Transverse colon (tissue), 4 donors: ENCODE measurements at regions not wholly inside any gene's neighbourhood (a gene's known extent, or its start where the extent isn't known, plus 50 kb on each side); places are given as distances from the start of the nearest gene placed in this dataset.
"Not testable (repeated sequence)": the region's sequence is repeated elsewhere in the genome, so short reads cannot be mapped to it uniquely, and the experiment has no call there.

ENCODE experiments used
- DNase-seq: peaks from one replicate; pipeline ENCODE4 v3.0.0-alpha.2; 2019
- H3K27ac ChIP-seq, 4 donors: fragments of 200-600 bp; sonication (generic); 2 replicates each; pipeline ENCODE4 v1.5.1; 2016 to 2018; ENCODE audit warnings: inconsistent platforms in 4 of 4
- H3K27me3 ChIP-seq: fragments of 200-600 bp; sonication (generic); 2 replicates; pipeline ENCODE4 v1.5.1; 2017; ENCODE audit warnings: inconsistent platforms
- H3K36me3 ChIP-seq, 4 donors: fragments of 200-600 bp; sonication (generic); 2 replicates each; pipeline ENCODE4 v1.5.1; 2017 to 2019; ENCODE audit warnings: inconsistent platforms in 4 of 4
- H3K4me1 ChIP-seq, 4 donors: fragments of 200-600 bp; sonication (generic); 2 replicates each; pipeline ENCODE4 v1.5.1; 2017 to 2020; ENCODE audit warnings: inconsistent platforms in 4 of 4
- H3K4me3 ChIP-seq, 4 donors: fragments of 200-600 bp; sonication (generic); 1 replicate in 1 of 4; 2 replicates in 3 of 4; pipeline versions ENCODE4 v1.5.1 to v1.6.1; 2017 to 2019; ENCODE audit warnings: inconsistent platforms in 4 of 4
- H3K9me3 ChIP-seq, 2 donors: fragments of 200-600 bp; sonication (generic); 2 replicates each; pipeline ENCODE4 v1.5.1; 2017 to 2019; ENCODE audit warnings: inconsistent platforms in 2 of 2
- EP300 ChIP-seq: sonication (generic); formaldehyde crosslinking; IDR thresholded peaks from one replicate; pipeline ENCODE4 v1.6.1; 2017; ENCODE audit warnings: antibody characterized with exemption, low read depth
- POLR2A ChIP-seq: fragments of 450-650 bp; IDR thresholded peaks from one replicate; pipeline ENCODE4 v1.6.1; 2016; ENCODE audit warnings: antibody characterized with exemption, mild to moderate bottlenecking, moderate library complexity
- POLR2AphosphoS5 ChIP-seq, 3 donors: sonication (generic); formaldehyde crosslinking; IDR thresholded peaks; one replicate each; pipeline ENCODE4 v1.6.1; 2016; ENCODE audit warnings: antibody characterized with exemption in 3 of 3
- WGBS, 2 donors: methylation state at CpG; one replicate each; pipeline ENCODE4 v1.1.5; 2018; ENCODE audit warnings: low coverage in 1 of 2; 5-methylcytosine and 5-hydroxymethylcytosine counted together
- in situ Hi-C, 4 donors: fragments of 200-750 bp; cut with MboI; loops; one replicate each; pipeline versions ENCODE4 v1.15.0 to v1.15.1; 2017; ENCODE audit warnings: low sequenced_read_pairs in 3 of 4, low pct_ligation_motif_present in 1 of 4, low pct_unique_long_range_greater_than_20kb in 1 of 4
- intact Hi-C: fragments of 100-400 bp; cut with DNase I; formaldehyde crosslinking; loops from one replicate; pipeline ENCODE4 v1.15.1; 2023; ENCODE audit warnings: low total_unique reads
- TF ChIP-seq, protein P1 (sequence below), 5 experiments: fragments of 200-600 bp in 3 of 5; fragments of 450-650 bp in 2 of 5; sonication (generic) in 3 of 5; IDR thresholded peaks; 1 replicate in 2 of 5; 2 replicates in 3 of 5; pipeline ENCODE4 v1.5.1; 2016 to 2017; ENCODE audit warnings: antibody characterized with exemption in 5 of 5, inconsistent platforms in 3 of 5, mild to moderate bottlenecking in 2 of 5, moderate library complexity in 1 of 5

DNA sequence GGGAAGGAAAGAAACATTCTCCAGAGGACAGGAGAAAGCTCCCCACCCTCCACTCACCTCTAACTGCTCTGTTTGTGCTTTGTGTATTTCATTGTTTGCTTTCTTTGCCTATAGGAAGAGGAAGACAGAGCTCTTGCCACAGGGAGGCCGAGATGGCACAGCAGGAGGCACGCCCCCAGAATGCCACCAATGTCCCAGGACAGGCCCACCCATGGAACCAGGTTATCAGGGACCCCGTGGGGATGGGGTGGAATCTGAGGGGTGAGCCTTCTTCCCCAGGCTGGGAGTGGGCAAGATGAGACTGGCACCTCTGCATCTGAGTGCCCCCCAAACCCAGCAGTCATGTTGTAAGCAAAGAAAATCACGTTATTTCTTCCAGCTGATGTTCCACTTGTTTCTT lies 155.8 kb downstream of the TBC1D2B start:
- intact Hi-C loops = no loop called here

DNA sequence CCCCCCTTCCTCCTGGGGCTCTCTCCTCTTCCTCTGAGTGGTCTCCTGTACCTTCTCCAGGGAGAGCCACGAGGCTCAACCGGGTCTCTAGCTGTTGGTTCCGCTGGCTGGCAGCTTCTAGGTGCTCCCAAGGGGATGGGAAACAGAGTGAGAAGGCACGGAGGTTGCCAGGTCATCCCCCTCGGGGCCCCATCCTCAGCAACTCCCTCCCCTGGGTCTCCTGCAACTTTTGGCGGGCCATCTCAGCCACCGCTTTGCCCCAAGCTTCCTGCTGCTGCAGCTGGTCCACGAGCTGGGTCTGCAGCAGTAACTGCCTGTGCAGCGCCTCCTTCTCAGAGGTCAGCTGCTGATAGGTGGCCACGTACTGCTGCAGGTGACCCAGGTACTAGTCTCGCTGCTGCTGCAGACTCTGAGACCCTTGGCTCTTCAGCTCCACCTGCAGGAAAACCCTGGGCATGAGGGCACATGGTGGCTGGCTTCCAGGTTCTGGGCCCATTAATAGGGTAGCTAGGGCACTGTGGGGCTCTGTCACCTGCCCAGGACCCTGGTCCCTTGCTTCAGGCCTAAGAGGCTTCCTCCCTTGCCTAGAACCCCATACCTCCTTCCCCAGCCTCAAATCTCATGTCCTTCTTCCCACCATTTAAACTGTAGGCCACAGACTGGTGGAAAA lies 160.4 kb downstream of the TBC1D2B start:
- H3K27me3 ChIP-seq, H3K9me3 ChIP-seq, H3K36me3 ChIP-seq, H3K4me3 ChIP-seq, in situ Hi-C loops, H3K4me1 ChIP-seq, intact Hi-C loops, DNase-seq, H3K27ac ChIP-seq: not testable (repeated sequence)
- 84% methylated on average over 7 of the region's 11 CpGs; no CpG with 5 or more reads in 1 of the 2 donors for WGBS, 2 donors

More for the DNA sequence above, 155.8 kb downstream of the TBC1D2B start:
- no peaks in the 10 kb centered on the region for H3K27me3 ChIP-seq
- no peak overlapping the region for H3K4me3 ChIP-seq
- H3K36me3 ChIP-seq = no peaks in the 10 kb centered on the region
- WGBS, 2 donors = 59 to 60% methylated on average over 1 to 4 of the region's 4 CpGs
- H3K27ac ChIP-seq = no peak overlapping the region
- H3K9me3 ChIP-seq = no peaks in the 10 kb centered on the region
- no peak for DNase-seq
- no peaks in the 10 kb centered on the region for H3K4me1 ChIP-seq
- in situ Hi-C loops = no loop called here
- TF ChIP-seq EP300 (no peak), POLR2A (no peak), POLR2AphosphoS5 (IDR thresholded peaks at IDR 0.05) (no peak)
- TF ChIP-seq, protein P1, sequence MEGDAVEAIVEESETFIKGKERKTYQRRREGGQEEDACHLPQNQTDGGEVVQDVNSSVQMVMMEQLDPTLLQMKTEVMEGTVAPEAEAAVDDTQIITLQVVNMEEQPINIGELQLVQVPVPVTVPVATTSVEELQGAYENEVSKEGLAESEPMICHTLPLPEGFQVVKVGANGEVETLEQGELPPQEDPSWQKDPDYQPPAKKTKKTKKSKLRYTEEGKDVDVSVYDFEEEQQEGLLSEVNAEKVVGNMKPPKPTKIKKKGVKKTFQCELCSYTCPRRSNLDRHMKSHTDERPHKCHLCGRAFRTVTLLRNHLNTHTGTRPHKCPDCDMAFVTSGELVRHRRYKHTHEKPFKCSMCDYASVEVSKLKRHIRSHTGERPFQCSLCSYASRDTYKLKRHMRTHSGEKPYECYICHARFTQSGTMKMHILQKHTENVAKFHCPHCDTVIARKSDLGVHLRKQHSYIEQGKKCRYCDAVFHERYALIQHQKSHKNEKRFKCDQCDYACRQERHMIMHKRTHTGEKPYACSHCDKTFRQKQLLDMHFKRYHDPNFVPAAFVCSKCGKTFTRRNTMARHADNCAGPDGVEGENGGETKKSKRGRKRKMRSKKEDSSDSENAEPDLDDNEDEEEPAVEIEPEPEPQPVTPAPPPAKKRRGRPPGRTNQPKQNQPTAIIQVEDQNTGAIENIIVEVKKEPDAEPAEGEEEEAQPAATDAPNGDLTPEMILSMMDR (IDR thresholded peaks at IDR 0.05) = no peak

DNA sequence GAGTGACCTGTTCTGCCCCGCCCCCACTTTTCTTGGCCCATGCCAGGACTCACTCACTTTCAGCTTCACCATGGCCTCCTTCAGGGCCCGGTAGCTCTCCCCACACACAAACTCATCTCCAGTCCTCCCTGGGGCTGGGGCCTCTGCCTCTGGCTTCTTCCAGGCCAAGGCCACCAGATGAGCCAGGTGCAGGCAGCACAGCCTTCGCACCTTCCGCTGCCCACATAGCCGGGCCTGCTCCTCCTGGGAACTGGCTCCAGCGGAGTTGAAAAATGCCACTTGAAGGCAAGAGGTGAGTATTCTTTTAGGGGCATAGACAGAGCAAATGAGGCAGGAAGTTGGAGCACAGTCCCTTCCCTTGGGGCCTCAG lies 161.6 kb downstream of the TBC1D2B start:
- H3K4me3 ChIP-seq, in situ Hi-C loops: not testable (repeated sequence)

DNA sequence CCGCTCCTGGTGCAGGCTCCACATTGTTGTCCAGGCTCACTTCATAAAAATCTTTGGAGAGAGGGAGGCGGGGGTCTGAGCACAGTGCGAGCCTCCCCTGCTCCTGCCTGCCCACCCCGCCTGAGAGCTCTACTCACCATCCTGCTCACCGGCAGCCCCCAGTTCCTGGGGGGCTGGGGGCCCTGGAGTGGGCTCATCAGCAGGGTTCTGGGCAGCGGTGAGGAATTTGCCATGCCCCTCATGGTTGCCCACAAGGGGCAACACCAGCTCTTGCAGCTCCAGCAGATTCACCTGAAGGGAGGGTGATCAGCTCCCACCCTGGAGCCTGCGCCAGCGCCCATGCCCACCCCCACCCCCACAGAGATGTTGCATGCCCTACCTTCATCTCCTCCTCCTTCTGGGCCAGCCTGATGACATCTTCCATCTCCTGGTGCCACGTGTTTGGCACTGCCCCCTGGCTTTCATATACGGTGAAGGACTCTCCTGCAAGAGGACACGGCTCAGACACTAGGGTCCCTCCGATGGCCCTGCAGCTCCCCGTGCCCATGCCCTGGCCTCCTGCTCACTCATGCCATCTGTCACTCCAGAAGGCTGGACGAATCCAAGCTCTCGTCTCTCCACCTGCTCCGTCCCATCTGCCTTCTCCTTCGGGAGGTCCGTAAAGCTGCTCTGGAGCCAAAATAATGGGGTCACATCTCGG lies 162.1 kb downstream of the TBC1D2B start:
- no peak for DNase-seq
- no peak overlapping the region for H3K27ac ChIP-seq
- intact Hi-C loops = no loop called here
- H3K4me3 ChIP-seq = no peak overlapping the region
- WGBS, 2 donors = 86% methylated on average over 14 of the region's 19 CpGs; no CpG with 5 or more reads in 1 of the 2 donors
- no peaks in the 10 kb centered on the region for H3K9me3 ChIP-seq
- H3K27me3 ChIP-seq = no peaks in the 10 kb centered on the region
- TF ChIP-seq, protein P1 (IDR thresholded peaks at IDR 0.05) = no peak
- TF ChIP-seq POLR2A = no peak
- TF ChIP-seq POLR2AphosphoS5 (IDR thresholded peaks at IDR 0.05) = no peak
- no peak for TF ChIP-seq EP300
- H3K36me3 ChIP-seq = no peaks in the 10 kb centered on the region
- in situ Hi-C loops = no loop called here
- H3K4me1 ChIP-seq = no peaks in the 10 kb centered on the region

More for the DNA sequence above, 161.6 kb downstream of the TBC1D2B start:
- H3K27ac ChIP-seq, H3K36me3 ChIP-seq, H3K9me3 ChIP-seq, H3K4me1 ChIP-seq, intact Hi-C loops, H3K27me3 ChIP-seq, DNase-seq: not testable (repeated sequence)
- WGBS, 2 donors = 93% methylated on average over 6 of the region's 6 CpGs; no CpG with 5 or more reads in 1 of the 2 donors

DNA sequence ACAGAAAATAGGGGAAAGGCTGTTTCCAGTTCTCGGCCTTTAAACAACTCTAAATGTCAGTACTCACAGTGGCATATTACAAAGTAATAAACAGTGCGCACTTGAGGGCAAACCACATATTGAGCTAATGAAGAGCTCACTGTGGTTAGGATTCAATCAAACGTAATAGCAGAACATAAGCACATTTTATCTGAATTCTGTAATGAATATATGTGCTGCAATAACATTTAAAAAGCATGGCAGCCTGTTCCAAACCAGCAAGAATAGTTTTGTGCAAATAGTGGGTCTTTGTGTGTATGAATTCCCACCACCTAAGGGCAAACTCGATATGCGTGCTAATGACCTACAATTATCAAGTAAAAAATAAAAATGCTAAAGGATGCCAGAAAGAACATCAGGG lies 163.0 kb downstream of the TBC1D2B start:
- in situ Hi-C loops, H3K36me3 ChIP-seq, H3K27ac ChIP-seq, H3K4me3 ChIP-seq, H3K9me3 ChIP-seq, H3K4me1 ChIP-seq, intact Hi-C loops, H3K27me3 ChIP-seq, DNase-seq: not testable (repeated sequence)
- WGBS, 2 donors = 72 to 85% methylated on average over 4 to 5 of the region's 5 CpGs
